ENCODE measurements at regions not wholly inside any gene's neighbourhood (a gene's known extent, or its start where the extent isn't known, plus 50 kb on each side); places are given as distances from the start of the nearest gene placed in this dataset.

GRCh38 chr6:66289889-66290288, 582.9 kb upstream of the EYS start:
- H3K4me1 ChIP-seq (ENCODE audit: control insufficient read depth, insufficient read depth, low read length): no peaks in the 10 kb centered on the region
- POLR2A ChIA-PET: no interaction called here
- no peaks in the 10 kb centered on the region for H3K9me3 ChIP-seq (ENCODE audit: control insufficient read depth, insufficient read depth, low read depth, low read length)
- H3K4me3 ChIP-seq (ENCODE audit: low read depth, low read length): no peak overlapping the region
- TF ChIP-seq ZBTB10 (tag by site-specific recombination; IDR thresholded peaks at IDR 0.05): no peak
- TF ChIP-seq ZNF654 (tag by site-specific recombination; IDR thresholded peaks at IDR 0.05; ENCODE audit: low read depth): no peak
- TF ChIP-seq ZNF530 (tag by site-specific recombination; IDR thresholded peaks at IDR 0.05; ENCODE audit: low read depth): no peak
- TF ChIP-seq ZSCAN4 (tag by site-specific recombination; IDR thresholded peaks at IDR 0.05): no peak
- no peak for TF ChIP-seq ZNF223 (tag by site-specific recombination; IDR thresholded peaks at IDR 0.05)
- TF ChIP-seq GLI2 (tag by site-specific recombination; IDR thresholded peaks at IDR 0.05; ENCODE audit: borderline replicate concordance, low read depth): no peak
- no peak for TF ChIP-seq ZNF423 (tag by site-specific recombination; IDR thresholded peaks at IDR 0.05)
- TF ChIP-seq ZNF112 (tag by site-specific recombination; IDR thresholded peaks at IDR 0.05): no peak
- TF ChIP-seq ZNF639 (tag by site-specific recombination; IDR thresholded peaks at IDR 0.05): no peak
- no peak for TF ChIP-seq YY2 (tag by site-specific recombination; IDR thresholded peaks at IDR 0.05)
- no peak for TF ChIP-seq ZNF202 (tag by site-specific recombination; IDR thresholded peaks at IDR 0.05; ENCODE audit: borderline replicate concordance)
- TF ChIP-seq ZNF133 (tag by site-specific recombination; IDR thresholded peaks at IDR 0.05): no peak
- TF ChIP-seq GLIS1 (tag by site-specific recombination; IDR thresholded peaks at IDR 0.05): no peak
- no peak for TF ChIP-seq KLF8 (tag by site-specific recombination; IDR thresholded peaks at IDR 0.05)
- TF ChIP-seq EGR2 (tag by site-specific recombination; IDR thresholded peaks at IDR 0.05; ENCODE audit: low read depth): no peak
- no peak for TF ChIP-seq HIC1 (tag by site-specific recombination; IDR thresholded peaks at IDR 0.05)
- TF ChIP-seq ZNF658 (tag by site-specific recombination; IDR thresholded peaks at IDR 0.05): no peak
- TF ChIP-seq REST (tag by site-specific recombination; IDR thresholded peaks at IDR 0.05): no peak
- no peak for TF ChIP-seq HOXA7 (CRISPR knock-in tag; IDR thresholded peaks at IDR 0.05; ENCODE audit: borderline replicate concordance)
- H3K36me3 ChIP-seq (ENCODE audit: control insufficient read depth in 2 of 2, insufficient read depth in 1 of 2, low read length in 2 of 2): no peaks in the 10 kb centered on the region
- no peak overlapping the region for H3K27ac ChIP-seq (ENCODE audit: extremely low read depth, low read depth, low read length)
- CTCF ChIA-PET: no interaction called here

All from HEK293 (cell line).